Natural killer cell (primary cell): ENCODE measurements at regions not wholly inside any gene's neighbourhood (a gene's known extent, or its start where the extent isn't known, plus 50 kb on each side); places are given as distances from the start of the nearest gene placed in this dataset.

Source experiments
- ATAC-seq, 3 donors: fragments of 150-1000 bp in 2 of 3; fragments of 200-7000 bp in 1 of 3; cut with Tn5 transposase; 1 replicate in 1 of 3; 2 replicates in 2 of 3; pipeline ENCODE4 v1.10.0; 2021; ENCODE audit warnings: mild to moderate bottlenecking in 2 of 3, moderate library complexity in 2 of 3
- DNase-seq, 2 donors: peaks; one replicate each; pipeline versions ENCODE4 v3.0.0 to v3.0.0-alpha.2; 2013 to 2021; ENCODE audit warnings: mixed read lengths in 1 of 2
- H3K27ac ChIP-seq: one replicate; pipeline ENCODE4 v1.5.1; 2013; ENCODE audit warnings: mild to moderate bottlenecking, low read length
- H3K27me3 ChIP-seq: one replicate; pipeline ENCODE4 v1.6.1; 2013; ENCODE audit warnings: low read length; ENCODE audit not compliant: control insufficient read depth, insufficient read depth
- H3K36me3 ChIP-seq: one replicate; pipeline ENCODE4 v1.6.1; 2013; ENCODE audit warnings: low read length; ENCODE audit not compliant: control insufficient read depth, insufficient read depth
- H3K4me1 ChIP-seq: one replicate; pipeline ENCODE4 v1.6.1; 2013; ENCODE audit warnings: low read length; ENCODE audit not compliant: control insufficient read depth, insufficient read depth
- H3K4me3 ChIP-seq: one replicate; pipeline ENCODE4 v1.5.1; 2013; ENCODE audit warnings: low read length
- H3K9me3 ChIP-seq: one replicate; pipeline ENCODE4 v1.6.1; 2013; ENCODE audit warnings: low read length; ENCODE audit not compliant: control insufficient read depth, insufficient read depth
- H3K27ac Mint-ChIP-seq, 2 donors: one replicate each; pipeline ENCODE4 v1.8.0; 2022; ENCODE audit warnings: mild to moderate bottlenecking in 2 of 2, mixed read lengths in 2 of 2, moderate library complexity in 1 of 2
- H3K27me3 Mint-ChIP-seq, 2 donors: one replicate each; pipeline ENCODE4 v1.8.0; 2022; ENCODE audit warnings: low read depth in 2 of 2, mixed read lengths in 2 of 2
- H3K36me3 Mint-ChIP-seq: one replicate; pipeline ENCODE4 v1.8.0; 2022; ENCODE audit warnings: mixed read lengths
- H3K4me1 Mint-ChIP-seq, 2 donors: one replicate each; pipeline ENCODE4 v1.8.0; 2022; ENCODE audit warnings: mixed read lengths in 2 of 2
- H3K4me3 Mint-ChIP-seq: one replicate; pipeline ENCODE4 v1.8.0; 2022; ENCODE audit warnings: mild to moderate bottlenecking, moderate library complexity, mixed read lengths
- H3K9me3 Mint-ChIP-seq, 2 donors: one replicate each; pipeline ENCODE4 v1.8.0; 2022; ENCODE audit warnings: mixed read lengths in 2 of 2
- CTCF ChIP-seq: fragments of 200-600 bp; IDR thresholded peaks from one replicate; pipeline ENCODE4 v1.8.0; 2022; ENCODE audit warnings: antibody characterized with exemption
- WGBS: methylation state at CpG from one replicate; pipeline ENCODE4 v1.1.7; 2013; ENCODE audit warnings: missing lambda C conversion rate; ENCODE audit not compliant: insufficient coverage; 5-methylcytosine and 5-hydroxymethylcytosine counted together
- intact Hi-C: fragments of 100-400 bp; cut with micrococcal nuclease; formaldehyde crosslinking; loops from one replicate; pipeline ENCODE4 v1.14.2; 2022

GRCh38 chr2:12083713-12084419, 337.4 kb downstream of the LPIN1 start:
- Mint-ChIP-seq H3K36me3 (no peaks in the 10 kb centered on the region), H3K4me3 (no peak overlapping the region), H3K4me1 (peaks cover 14 to 19% of the 10 kb centered on the region in 2 donors), H3K27me3 (peaks cover 0 to 16% of the 10 kb centered on the region in 2 donors), H3K9me3 (no peaks in the 10 kb centered on the region), H3K27ac (no peak overlapping the region)
- H3K4me3 ChIP-seq = no peak overlapping the region
- peaks cover 8% of the 10 kb centered on the region for H3K4me1 ChIP-seq
- H3K9me3 ChIP-seq = no peaks in the 10 kb centered on the region
- H3K27ac ChIP-seq = no peak overlapping the region
- intact Hi-C loops = no loop called here
- ATAC-seq (no peak), DNase-seq (no peak)
- 93% methylated on average over 5 of the region's 5 CpGs for WGBS
- no peak for TF ChIP-seq CTCF
- no peaks in the 10 kb centered on the region for H3K36me3 ChIP-seq
- no peaks in the 10 kb centered on the region for H3K27me3 ChIP-seq

DNA sequence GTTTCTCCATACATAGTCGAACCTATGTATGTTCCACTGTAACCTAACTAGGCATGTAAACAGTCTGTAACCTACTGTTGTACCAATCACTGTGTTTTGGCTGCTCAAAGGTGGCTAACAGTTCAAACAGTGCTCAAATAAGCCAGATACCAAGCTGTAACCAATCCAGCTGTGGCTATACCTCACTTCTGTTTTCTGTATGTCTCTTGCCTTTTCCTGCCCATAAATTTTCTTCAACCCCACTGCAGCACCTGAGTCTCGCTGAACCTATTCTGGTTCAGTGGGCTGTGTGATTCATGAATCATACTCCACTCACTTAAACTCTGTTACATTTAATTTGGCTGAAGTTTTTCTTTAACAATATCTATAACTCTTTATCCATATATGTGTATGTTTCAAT, 340.7 kb downstream of the LPIN1 start:
- 23% methylated on average over 2 of the region's 2 CpGs for WGBS
- H3K9me3 Mint-ChIP-seq = no peaks in the 10 kb centered on the region

DNA sequence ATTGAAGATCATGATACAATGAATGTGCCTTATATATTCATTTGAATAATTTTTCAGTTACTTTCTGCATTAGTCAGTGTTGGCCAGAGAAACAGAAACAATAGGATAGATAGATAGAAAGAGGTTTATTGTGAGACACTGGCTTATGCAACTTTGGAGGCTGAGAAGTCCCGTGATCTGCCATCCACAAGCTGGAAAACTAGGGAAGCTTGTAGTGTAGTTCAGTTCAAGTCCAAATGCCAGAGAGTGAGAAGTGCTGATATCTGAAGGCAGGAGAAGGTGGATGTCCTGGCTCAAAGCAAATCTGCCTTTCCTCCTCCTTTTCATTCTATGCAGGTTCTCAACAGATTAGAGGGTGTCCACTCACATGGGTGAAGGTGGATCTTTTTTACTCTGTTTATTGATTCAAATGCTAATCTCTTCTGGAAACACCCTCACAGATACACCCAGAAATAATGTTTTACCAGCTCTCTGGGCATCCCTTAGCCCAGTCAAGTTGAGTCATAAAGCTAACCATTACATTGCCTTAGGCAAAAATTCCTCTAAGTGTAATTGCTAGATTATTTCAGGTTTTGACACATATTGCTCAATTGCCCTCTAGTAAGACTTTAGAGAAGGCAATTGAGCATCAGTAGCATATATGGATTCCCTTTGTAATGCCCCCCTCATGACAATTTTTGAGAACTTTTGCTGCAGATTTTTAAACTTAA, 341.4 kb downstream of the LPIN1 start:
- no peaks in the 10 kb centered on the region for H3K9me3 Mint-ChIP-seq
- no peaks in the 10 kb centered on the region for H3K36me3 ChIP-seq
- TF ChIP-seq CTCF = no peak
- no peak overlapping the region for H3K4me3 Mint-ChIP-seq
- no peak overlapping the region for H3K27ac Mint-ChIP-seq
- no peaks in the 10 kb centered on the region for H3K27me3 ChIP-seq
- peaks cover 9 to 17% of the 10 kb centered on the region in 2 donors for H3K4me1 Mint-ChIP-seq
- peaks cover 6 to 19% of the 10 kb centered on the region in 2 donors for H3K27me3 Mint-ChIP-seq
- WGBS = 100% methylated on average over 1 of the region's 1 CpG
- no peaks in the 10 kb centered on the region for H3K36me3 Mint-ChIP-seq
- no peak overlapping the region for H3K27ac ChIP-seq
- intact Hi-C loops = no loop called here
- no peak overlapping the region for H3K4me3 ChIP-seq
- ATAC-seq (no peak), DNase-seq (no peak)
- H3K9me3 ChIP-seq = no peaks in the 10 kb centered on the region
- no peaks in the 10 kb centered on the region for H3K4me1 ChIP-seq

More for the DNA sequence above, 340.7 kb downstream of the LPIN1 start:
- ATAC-seq = no peak
- no peaks in the 10 kb centered on the region for H3K9me3 ChIP-seq
- H3K27me3 ChIP-seq = no peaks in the 10 kb centered on the region
- no peaks in the 10 kb centered on the region for H3K36me3 ChIP-seq
- DNase-seq = no peak
- intact Hi-C loops = no loop called here
- no peak overlapping the region for H3K4me3 ChIP-seq
- Mint-ChIP-seq H3K36me3 (no peaks in the 10 kb centered on the region), H3K27me3 (peaks cover 6 to 19% of the 10 kb centered on the region in 2 donors), H3K27ac (no peak overlapping the region), H3K4me1 (peaks cover 9 to 17% of the 10 kb centered on the region in 2 donors), H3K4me3 (no peak overlapping the region)
- no peaks in the 10 kb centered on the region for H3K4me1 ChIP-seq
- H3K27ac ChIP-seq = no peak overlapping the region
- no peak for TF ChIP-seq CTCF
